A673 (cell line): ENCODE measurements at regions not wholly inside any gene's neighbourhood (a gene's known extent, or its start where the extent isn't known, plus 50 kb on each side); places are given as distances from the start of the nearest gene placed in this dataset.
"Not testable (repeated sequence)": the region's sequence is repeated elsewhere in the genome, so short reads cannot be mapped to it uniquely, and the experiment has no call there.

Experiments
- BruUV-seq: library from RNA; stranded (reverse); fragments of 400-500 nt; replicated peaks from 2 replicates; lab custom pipeline; 2021; lab: Mats Ljungman, UMichigan
- CTCF ChIA-PET: fragments of 300-600 bp; sonication (Branson Sonifier 250); formaldehyde crosslinking; loops from one replicate; lab custom pipeline; 2022; ENCODE audit warnings: antibody characterized with exemption; lab: Charles Lee
- POLR2A ChIA-PET: fragments of 300-600 bp; sonication (Branson Sonifier 250); formaldehyde crosslinking; loops from one replicate; lab custom pipeline; 2022; ENCODE audit warnings: antibody characterized with exemption; ENCODE audit not compliant: low non-redundant PET; lab: Charles Lee
- DNase-seq: peaks from one replicate; pipeline ENCODE4 v3.0.0-alpha.2; 2015; ENCODE audit warnings: low spot score
- H3K27ac ChIP-seq: fragments of 200-600 bp; sonication (generic); 2 replicates; pipeline ENCODE4 v1.5.1; 2016; ENCODE audit warnings: mixed run types, low read depth, mild to moderate bottlenecking, mixed read lengths, antibody characterized with exemption, low read length; ENCODE audit not compliant: poor library complexity, severe bottlenecking
- H3K27me3 ChIP-seq: fragments of 200-600 bp; sonication (generic); replicated peaks from 2 replicates; pipeline ENCODE4 v1.6.1; 2017; ENCODE audit warnings: mixed run types, low read depth, mild to moderate bottlenecking, mixed read lengths, antibody characterized with exemption, low read length; ENCODE audit not compliant: insufficient read depth, poor library complexity
- H3K36me3 ChIP-seq: fragments of 200-600 bp; sonication (generic); 2 replicates; pipeline ENCODE4 v1.6.1; 2016; ENCODE audit warnings: mixed run types, mild to moderate bottlenecking, mixed read lengths, antibody characterized with exemption, low read length; ENCODE audit not compliant: insufficient read depth, poor library complexity, severe bottlenecking
- H3K4me1 ChIP-seq: fragments of 200-600 bp; sonication (generic); 2 replicates; pipeline ENCODE4 v1.6.1; 2017; ENCODE audit warnings: mixed run types, mild to moderate bottlenecking, mixed read lengths, antibody characterized with exemption, low read length; ENCODE audit not compliant: insufficient read depth, poor library complexity, severe bottlenecking
- H3K4me3 ChIP-seq: fragments of 200-600 bp; sonication (generic); 2 replicates; pipeline ENCODE4 v1.5.1; 2016; ENCODE audit warnings: low read depth, mixed run types, mild to moderate bottlenecking, mixed read lengths, low read length; ENCODE audit not compliant: poor library complexity, severe bottlenecking
- H3K9me3 ChIP-seq: fragments of 200-600 bp; sonication (generic); 2 replicates; pipeline ENCODE4 v1.6.1; 2016; ENCODE audit warnings: mixed run types, low read depth, mild to moderate bottlenecking, mixed read lengths, antibody characterized with exemption, low read length; ENCODE audit not compliant: poor library complexity, severe bottlenecking
- CTCF ChIP-seq: fragments of 300-800, 200-600 bp; sonication (generic); conservative IDR thresholded peaks from 2 replicates; pipeline ENCODE4 v1.5.1; 2017; ENCODE audit warnings: low read depth, mild to moderate bottlenecking, antibody characterized with exemption, low read length, moderate library complexity, mixed read lengths
- EZH2 ChIP-seq: fragments of 200-600 bp; sonication (generic); IDR thresholded peaks from 2 replicates; pipeline ENCODE4 v1.6.1; 2017; ENCODE audit warnings: borderline replicate concordance, low read depth, mild to moderate bottlenecking, mixed read lengths, antibody characterized with exemption, low read length; ENCODE audit not compliant: poor library complexity, severe bottlenecking
- intact Hi-C: fragments of 100-400 bp; cut with micrococcal nuclease; formaldehyde crosslinking; loops from one replicate; pipeline ENCODE4 v1.10.0; 2022; ENCODE audit not compliant: unreplicated experiment

DNA sequence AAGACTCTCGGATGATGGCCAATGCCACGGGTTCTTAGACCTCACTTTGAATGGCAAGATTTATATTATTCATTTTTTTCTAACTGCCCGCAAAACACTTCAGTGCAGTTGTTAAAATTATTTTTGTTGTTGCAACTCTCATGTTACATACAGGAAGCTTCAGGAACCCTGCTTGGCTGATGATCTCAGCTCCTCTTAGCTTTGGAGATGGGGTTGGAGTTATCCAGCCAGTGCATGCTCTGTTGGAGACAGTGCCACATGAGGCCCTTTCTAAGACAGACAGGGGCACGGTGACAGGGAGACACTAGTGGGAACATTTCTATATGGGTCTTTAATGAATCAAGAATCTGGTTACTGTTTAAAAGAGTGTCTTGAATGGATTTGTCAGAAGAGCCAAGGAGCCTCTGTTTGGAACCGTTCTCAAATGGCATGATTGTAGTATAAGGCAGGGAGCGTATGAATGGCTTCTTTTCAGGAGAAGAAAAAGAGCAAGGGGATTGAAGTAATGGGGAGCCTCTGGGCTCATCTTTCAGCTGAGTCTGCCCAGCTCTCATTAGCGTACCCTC, 61.9 kb upstream of the ENPP6 start:
- ChIA-PET POLR2A (no interaction called here), CTCF (no interaction called here)
- DNase-seq: no peak
- intact Hi-C loops: no loop called here
- Histone ChIP-seq H3K36me3 (no peaks in the 10 kb centered on the region), H3K4me3 (no peak overlapping the region), H3K27me3 (no peaks in the 10 kb centered on the region), H3K4me1 (no peaks in the 10 kb centered on the region), H3K9me3 (peaks cover 8% of the 10 kb centered on the region), H3K27ac (no peak overlapping the region)
- TF ChIP-seq CTCF: no peak
- TF ChIP-seq EZH2: no peak
- BruUV-seq: no TSS peak

- BruUV-seq: not testable (repeated sequence)
Measured at GRCh38 chr4:184277769-184278168, 60.1 kb upstream of the ENPP6 start.

DNA sequence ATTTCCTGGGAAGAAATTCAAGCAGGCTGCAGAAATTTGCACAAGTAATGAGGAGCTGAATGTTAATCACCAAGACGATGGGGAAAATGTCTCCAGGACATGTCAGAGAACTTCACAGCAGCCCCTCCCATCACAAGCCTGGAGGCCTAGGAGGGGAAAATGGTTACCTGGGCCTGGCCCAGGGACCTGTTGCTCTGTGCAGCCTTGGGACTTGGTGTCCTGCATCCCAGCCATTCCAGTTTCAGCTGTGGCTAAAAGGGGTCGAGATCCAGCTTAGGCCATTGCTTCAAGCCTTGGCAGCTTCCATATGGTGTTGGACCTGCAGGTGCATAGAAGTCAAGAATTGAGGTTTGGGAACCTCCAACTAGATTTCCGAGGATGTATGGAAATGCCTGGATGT, 59.3 kb upstream of the ENPP6 start:
- H3K4me3 ChIP-seq, H3K27me3 ChIP-seq, DNase-seq, BruUV-seq, H3K4me1 ChIP-seq, intact Hi-C loops, H3K9me3 ChIP-seq, CTCF ChIA-PET, POLR2A ChIA-PET, H3K27ac ChIP-seq, H3K36me3 ChIP-seq: not testable (repeated sequence)

More at GRCh38 chr4:184277769-184278168, 60.1 kb upstream of the ENPP6 start:
- DNase-seq, H3K27me3 ChIP-seq, H3K9me3 ChIP-seq, H3K4me1 ChIP-seq, H3K27ac ChIP-seq, CTCF ChIA-PET, H3K36me3 ChIP-seq, H3K4me3 ChIP-seq, intact Hi-C loops, POLR2A ChIA-PET: not testable (repeated sequence)

- H3K4me1 ChIP-seq, CTCF ChIA-PET, intact Hi-C loops, DNase-seq, H3K27me3 ChIP-seq, POLR2A ChIA-PET, H3K4me3 ChIP-seq, H3K36me3 ChIP-seq, BruUV-seq, H3K9me3 ChIP-seq, H3K27ac ChIP-seq: not testable (repeated sequence)
Measured at GRCh38 chr4:184276346-184276745, 58.7 kb upstream of the ENPP6 start.

DNA sequence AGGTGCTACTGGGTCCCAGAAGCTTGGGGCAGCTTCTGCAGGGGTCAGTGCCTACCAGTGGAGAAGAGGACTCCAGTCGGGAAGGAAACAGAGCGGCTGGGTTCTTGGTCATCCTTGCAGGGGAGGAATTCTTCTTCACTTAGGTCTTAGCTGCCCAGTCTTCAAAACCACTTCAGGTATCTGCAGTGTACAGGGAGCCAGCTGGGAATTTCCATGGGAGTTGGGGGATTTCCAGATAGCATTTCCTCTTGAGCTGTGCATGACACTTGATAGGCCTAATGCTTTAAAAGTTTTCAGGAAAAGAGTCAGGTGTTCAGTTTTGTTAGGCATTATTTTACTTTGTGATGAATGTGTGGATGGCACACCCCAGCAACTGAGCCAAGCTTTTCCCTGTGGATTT, 58.1 kb upstream of the ENPP6 start:
- Histone ChIP-seq H3K36me3 (no peaks in the 10 kb centered on the region), H3K27me3 (no peaks in the 10 kb centered on the region), H3K27ac (no peak overlapping the region), H3K9me3 (peaks cover 8% of the 10 kb centered on the region), H3K4me1 (peaks cover 3% of the 10 kb centered on the region), H3K4me3 (no peak overlapping the region)
- no TSS peak for BruUV-seq
- no peak for TF ChIP-seq EZH2
- TF ChIP-seq CTCF: no peak
- ChIA-PET CTCF (no interaction called here), POLR2A (no interaction called here)
- intact Hi-C loops: no loop called here
- no peak for DNase-seq
